HuH-7.5 (cell line): ENCODE measurements at regions not wholly inside any gene's neighbourhood (a gene's known extent, or its start where the extent isn't known, plus 50 kb on each side); places are given as distances from the start of the nearest gene placed in this dataset.
"Not testable (repeated sequence)": the region's sequence is repeated elsewhere in the genome, so short reads cannot be mapped to it uniquely, and the experiment has no call there.

ENCODE experiments used
- DNase-seq: peaks from one replicate; pipeline ENCODE4 v3.0.0; 2011; ENCODE audit warnings: low spot score

DNA sequence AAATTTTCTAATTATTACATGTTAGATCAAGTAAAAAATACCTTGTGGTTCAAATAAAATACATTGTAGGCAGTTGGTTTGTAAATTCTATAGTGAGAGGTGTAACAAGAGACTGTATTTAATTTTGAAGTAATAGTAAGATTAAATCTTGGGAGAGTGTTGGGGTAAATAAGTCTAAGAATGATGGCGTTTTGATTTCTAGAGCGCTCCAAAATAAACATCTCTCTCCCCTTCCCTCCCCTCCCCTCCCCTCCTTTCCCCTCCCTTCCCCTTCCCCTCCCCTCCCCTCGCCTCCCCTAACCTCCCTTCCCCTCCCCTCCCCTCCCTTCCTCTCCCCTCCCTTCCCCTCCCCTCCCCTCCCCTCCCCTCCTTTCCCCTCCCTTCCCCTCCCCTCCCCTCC is 200.6 kb upstream of the EEF2KMT start:
- DNase-seq, result no peak

DNA sequence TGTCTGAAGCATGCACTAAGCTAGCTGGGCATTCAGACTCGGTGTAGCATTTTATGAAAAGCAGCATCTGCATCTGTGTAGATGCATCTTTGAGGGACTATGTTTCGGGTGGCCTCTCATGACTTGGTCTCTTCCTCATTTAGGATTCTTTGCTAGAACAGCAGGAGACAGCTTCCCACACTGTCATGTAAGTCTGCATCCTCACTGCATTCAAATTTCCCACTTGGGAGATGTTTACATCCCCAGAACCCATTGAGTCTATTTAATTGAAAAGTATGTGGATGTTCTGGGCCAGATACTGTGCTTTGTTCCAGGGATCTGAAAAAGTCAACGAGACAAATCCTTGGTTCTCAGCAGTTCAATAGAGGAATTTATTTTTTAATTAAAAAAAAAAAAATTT is 198.6 kb upstream of the EEF2KMT start:
- DNase-seq, result no peak

DNA sequence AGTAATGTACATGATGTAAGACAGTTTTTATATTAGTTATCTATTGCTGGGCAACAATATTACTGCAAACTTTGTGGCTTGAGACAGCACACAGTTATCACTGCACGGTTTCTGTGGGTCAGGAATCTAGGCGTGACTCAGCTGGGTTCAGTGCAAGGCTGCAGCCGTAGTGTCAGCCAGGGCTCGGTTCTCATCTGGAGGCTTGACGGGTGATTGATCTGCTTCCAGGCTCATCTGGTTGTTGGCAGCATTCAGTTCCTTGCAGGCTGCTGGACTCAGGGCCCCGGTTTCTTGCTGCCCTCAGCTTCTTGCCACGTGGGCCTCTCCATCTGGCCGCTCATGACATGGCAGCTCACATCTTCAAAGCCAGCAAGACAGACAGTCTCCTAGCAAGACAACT is 197.7 kb upstream of the EEF2KMT start:
- DNase-seq, result not testable (repeated sequence)

DNA sequence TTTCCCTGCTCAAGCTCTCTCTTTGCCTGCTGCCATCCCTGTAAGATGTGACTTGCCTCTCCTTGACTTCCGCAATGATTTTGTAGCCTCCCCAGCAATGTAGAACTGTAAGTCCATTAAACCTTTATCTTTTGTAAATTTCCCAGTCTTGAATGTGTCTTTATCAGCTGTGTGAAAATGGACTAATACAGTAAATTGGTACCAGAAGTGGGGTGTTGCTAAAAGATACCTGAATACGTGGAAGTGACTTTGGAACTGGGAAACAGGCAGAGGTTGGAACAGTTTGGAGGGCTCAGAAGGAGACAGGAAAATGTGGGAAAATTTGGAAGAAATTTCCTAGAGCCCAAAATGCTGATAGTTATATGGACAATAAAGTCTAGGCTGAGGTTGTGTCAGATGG is 184.6 kb upstream of the EEF2KMT start:
- DNase-seq, result not testable (repeated sequence)

DNA sequence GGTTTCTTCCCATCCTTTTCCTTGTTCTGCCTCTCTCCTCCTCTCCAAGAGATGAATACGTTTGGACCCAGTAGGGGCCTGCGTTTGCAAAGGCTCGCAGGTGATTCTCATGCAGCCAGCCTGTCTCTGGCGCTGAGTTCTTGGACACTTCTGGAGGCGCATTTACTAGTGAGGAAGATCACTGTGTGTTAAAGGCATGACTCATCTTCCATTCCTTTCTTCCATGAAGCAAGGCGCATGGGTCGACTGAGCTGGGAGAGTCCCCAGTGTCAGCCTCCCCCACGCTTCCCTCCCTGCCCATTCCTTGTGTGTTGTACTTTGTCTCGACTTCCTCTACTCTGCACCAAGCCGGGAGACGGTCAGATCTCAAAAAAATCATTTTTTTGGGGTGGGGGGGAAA is 159.9 kb upstream of the EEF2KMT start:
- no peak for DNase-seq

DNA sequence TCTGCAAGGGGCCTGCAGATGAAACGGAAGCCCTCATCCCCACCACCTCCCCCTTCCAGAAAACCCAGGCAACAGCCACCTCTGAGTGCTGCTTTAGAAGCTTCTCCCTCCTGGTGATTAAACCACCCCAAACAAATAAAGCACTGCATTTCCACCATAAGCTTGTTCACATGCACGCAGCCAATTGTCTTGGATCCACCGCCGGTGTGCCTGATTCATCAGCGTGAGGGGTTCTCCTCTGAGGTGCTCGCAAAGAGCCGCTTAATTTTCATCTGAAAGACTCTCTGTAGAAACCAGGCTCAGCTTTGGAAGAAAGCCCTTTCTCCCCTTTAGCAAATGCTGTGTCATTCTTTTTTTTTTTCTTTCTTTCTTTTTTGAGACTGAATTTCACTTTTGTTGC is 155.2 kb upstream of the EEF2KMT start:
- DNase-seq, result no peak

DNA sequence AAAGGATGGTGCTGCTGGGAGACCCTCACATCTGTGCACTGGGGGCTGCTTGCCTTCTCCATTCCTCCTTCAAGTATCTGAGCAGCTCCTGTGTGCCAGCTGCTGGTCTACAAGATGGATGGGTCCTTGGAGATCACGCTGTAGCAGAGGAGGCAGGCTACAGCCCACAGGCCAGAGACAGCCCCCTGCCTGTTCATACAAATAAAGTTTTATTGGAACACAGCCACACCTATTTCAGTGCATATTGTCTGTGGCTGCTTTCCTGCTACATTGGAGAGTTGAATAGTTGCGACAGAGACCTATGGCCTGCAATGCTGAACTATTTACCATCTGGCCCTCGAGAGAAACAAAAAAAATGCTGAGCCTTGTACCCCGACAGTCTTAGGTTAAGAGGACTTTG is 149.8 kb upstream of the EEF2KMT start:
- DNase-seq, result not testable (repeated sequence)

DNA sequence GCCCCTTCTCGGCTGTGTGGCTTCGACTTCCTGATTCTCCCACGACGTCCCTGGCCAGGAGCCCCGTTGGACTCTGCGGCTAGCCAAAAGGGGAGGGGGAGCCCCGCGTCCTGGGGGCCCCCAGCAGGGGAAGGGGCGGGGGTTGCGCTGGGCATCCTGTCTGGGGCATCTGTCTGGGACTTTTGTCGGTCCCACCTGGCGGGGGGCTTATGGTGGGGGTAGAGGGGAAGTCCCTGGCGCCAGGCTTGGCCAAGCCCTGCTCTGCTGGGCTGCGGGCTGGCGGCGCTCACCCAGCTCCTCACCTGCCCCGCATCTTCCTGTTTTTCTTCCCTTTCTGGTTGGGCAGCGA is 142.7 kb upstream of the EEF2KMT start:
- DNase-seq, result not testable (repeated sequence)

DNA sequence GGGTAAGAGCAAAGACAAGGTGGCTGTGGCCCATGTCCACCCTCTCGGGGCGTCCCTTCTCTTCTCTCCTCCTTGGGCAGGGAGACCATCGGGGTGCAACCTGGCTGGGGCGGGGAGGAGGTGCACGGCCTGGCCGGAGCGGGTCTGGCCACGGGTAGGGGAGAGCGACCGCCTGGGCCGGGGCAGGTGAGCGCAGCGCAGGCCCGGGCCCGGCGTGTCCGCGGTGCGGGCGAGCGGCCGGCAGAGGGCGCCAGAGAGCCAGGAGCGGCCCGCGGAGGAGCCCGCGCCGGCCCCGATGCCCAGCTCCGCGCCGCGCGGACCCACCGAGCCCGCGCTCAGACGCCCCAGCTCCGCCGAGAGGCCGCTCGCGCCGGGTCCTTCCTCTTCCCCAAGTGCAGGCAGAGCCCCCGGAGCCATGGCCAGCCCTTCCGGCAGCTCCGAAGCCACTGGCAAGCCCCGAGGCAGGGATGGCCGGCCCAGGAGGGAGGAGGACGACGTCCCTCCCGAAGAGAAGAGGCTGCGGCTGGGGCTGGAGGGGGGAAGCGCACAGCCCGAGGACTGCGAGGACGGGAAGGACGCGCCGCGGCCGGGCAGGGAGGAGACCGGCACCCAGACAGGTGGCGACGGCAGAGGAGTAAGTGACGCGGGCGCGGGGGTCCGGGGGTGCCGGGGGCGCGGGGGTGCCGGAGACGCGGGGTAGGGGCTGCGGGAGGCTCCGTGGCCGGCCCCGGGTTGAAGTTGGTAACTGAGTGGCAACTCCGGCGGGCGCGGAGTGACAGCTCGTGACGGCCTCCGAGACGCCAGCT is 142.1 kb upstream of the EEF2KMT start:
- peak; percentile 23 for DNase-seq

DNA sequence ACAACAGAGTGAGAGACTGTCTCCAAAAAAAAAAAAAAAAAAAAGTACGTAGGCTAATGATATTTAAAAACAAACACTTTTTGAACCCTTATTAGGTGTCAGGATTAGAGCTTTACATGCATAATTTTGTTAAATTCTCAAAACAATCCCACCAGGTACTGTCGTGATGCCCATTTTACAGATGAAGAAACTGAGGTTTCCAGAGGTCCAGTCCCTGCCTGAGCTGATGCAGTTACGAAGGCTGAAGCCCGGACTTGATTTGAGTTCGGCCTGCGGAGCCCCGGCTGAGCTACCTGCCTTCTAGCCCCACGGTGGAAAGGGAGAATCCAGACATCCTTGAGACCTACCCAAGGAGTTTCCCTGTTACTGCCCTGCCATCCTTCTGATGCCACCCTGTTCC is 137.5 kb upstream of the EEF2KMT start:
- DNase-seq, result no peak

DNA sequence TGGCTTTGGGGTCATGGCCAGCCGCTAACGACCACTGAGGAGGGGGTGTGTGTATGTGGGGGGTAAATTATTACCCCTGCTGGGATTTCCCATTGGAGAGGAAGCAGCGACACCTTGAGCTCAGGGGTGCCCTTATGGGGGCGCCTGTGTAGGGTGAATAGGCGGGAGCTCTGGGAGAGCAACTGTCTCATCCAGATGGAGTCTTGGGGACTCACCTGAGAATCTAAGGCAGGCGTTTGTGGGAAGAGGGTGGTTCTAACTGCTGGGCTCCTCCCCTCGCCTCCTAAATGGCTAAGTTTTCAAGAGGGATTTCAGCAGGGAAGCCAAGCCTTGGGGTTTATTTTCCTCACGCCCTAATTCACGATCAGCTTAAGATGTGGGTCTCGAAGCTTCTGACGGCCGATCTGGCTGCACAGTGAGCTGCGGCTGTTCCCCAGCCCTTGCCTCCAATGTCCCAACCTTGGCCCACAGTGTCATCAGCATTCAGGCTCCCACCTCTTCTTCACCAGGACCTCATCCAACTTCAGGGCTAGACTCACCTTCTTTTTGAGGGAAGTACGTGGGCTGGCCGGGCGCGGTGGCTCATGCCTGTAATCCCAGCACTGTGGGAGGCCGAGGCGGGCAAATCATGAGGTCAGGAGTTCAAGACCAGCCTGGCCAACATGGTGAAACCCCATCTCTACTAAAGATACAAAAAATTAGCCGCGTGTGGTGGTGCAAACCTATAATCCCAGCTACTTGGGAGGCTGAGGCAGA is 136.9 kb upstream of the EEF2KMT start:
- DNase-seq, result no peak

DNA sequence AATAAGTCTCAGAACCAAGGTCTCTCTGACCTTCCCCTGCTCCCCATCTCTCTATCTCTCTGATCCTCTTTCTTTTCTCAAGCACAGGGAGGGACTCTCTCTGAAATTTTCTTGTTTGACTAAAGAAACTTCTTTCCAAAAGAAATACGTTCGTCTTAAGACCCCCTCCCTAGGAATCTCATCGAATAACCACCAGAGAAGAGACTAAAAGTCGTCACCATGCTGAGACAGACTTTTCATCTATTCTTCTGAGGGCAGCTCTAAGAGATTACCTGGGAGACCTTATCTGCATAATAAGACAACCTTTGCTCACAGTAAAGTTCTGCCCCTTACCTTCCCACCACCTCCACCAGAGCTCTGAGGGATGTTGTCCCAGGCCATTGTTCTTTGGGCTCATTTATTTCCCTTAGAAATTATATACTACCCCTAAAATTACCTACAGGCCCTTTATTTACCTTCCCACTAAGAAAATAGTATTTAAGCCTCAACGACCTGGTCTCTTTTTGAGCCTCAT is 133.7 kb upstream of the EEF2KMT start:
- no peak for DNase-seq

DNA sequence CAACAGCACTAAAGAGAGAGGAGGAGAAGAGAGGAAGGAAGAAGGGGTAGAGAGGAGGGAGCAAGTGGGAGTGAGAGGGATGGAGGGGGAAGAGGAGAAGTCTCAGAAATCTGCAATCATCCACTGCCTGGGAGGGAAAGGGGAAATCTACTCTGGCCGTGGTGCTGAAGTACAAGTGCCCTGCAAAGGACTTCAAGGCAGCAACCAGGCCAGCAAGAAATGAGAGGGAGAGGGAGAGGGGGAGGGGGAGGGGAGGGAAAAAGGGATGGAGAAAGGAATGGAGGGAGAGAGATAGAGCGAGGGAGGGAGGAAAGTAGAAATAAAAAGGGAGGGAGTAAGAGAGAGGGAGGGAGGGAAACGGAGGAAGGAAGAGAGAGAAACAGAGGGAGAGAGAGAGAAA is 130.8 kb upstream of the EEF2KMT start:
- DNase-seq, result no peak

DNA sequence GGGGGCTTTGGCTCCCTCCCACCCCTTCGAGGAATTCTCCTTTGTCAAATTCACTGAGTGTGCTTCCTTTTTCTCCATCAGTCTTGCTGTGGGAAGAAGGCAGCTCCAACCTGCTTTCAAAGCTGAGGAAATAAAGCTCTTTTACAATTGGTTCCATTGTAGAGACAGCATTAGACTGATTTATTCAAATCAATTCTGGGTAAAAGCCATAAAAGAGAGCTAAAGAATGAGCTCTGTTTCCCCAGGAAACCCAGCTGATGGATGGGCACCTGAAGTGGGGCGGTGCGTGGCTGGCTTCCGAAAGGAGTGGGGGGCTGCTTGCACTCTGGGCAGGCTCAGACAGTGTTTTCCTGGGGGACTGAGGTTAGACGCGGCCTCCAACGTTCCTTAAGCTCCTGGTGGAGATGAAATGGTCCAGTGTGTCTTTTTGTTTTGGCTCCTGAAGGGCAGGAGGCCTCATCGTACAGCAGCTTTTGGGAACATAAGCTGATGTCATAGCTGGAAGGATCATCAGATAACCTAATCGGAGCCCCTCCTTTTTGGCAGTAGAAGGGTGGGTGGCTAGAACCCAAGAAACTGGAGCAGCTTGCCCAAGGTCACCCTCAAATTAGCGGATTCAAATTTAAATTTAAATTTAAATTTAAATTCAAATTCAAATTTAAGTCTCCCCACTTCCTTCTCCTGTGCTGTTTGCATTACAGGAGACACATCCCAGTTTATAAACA is 128.5 kb upstream of the EEF2KMT start:
- no peak for DNase-seq

DNA sequence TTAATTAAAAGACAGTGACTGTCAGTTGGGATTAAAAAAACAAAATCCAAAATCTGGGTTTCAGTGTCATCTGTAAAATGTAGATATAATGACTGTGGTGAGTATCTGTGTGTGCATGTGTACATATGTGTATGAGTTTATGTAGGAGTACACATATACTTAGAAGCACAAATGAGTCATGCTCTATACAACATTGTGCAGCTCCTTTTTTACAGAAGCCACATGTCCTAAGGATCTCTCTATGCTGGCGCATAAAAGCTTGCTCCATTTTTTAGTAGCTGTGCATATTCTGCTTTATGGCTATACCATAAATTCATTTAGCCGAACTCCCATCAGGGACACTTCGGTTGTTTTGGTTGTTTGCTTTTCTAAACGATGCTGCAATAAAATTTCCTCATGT is 125.2 kb upstream of the EEF2KMT start:
- no peak for DNase-seq

DNA sequence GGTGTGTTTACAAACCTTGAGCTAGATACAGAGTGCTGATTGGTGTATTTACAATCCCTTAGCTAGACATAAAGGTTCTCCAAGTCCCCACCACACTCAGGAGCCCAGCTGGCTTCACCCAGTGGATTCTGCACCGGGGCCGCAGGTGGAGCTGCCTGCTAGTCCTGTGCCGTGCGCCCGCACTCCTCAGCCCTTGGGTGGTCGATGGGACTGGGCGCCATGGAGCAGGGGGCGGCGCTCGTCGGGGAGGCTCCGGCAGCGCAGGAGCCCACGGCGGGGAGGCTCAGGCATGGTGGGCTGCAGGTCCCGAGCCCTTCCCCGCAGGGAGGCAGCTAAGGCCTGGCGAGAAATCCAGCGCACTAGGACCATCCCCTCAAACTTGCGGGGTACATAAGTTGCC is 124.2 kb upstream of the EEF2KMT start:
- not testable (repeated sequence) for DNase-seq

DNA sequence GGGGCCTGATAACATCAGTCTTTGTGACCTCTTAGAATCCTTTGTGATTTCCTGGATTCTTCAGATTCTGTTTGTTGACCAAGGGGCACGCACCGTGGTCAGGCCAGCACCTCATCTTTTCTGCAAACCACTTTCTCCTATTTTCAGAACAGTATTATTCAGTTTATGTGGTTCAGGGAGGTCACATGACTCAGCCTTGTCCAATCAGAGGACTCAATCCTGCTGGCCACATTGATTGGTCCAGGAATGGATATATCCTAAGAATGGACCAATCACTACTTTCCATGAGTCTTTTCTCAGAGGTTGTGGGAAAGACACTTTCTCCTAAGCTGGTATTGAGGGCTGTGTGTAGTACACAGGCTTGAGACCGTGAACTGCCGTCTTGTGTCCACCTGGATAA is 123.1 kb upstream of the EEF2KMT start:
- no peak for DNase-seq

DNA sequence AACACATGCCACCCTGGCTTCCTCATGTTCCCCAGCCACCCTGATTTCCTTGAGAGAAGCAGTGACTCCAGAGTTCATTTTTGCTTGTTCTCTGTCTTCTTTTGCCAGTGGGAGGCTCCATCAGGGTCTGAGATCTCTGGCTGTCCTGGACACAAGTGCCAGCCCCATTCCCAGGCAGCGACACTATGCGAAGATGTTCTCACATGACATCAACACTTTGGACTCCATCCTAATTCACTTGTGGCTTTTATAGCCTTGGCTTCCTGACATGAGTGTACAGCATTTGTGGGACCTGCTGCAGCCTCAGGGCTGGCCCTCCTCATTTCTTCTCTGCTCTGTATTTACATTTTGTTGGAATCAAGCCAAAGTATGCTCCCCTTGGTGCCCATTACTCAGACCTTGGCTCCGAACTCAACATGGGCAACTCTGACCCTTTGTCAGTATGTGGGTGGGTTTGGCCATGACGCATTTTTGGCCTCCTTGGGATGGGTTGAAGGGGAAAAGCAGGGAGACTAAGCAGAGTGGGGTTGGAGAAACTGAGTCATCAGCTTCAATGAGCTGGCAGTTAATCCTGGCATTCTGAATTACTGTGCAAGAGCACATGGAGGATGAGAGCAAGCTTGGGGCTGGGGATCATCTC is 119.0 kb upstream of the EEF2KMT start:
- DNase-seq, result no peak

DNA sequence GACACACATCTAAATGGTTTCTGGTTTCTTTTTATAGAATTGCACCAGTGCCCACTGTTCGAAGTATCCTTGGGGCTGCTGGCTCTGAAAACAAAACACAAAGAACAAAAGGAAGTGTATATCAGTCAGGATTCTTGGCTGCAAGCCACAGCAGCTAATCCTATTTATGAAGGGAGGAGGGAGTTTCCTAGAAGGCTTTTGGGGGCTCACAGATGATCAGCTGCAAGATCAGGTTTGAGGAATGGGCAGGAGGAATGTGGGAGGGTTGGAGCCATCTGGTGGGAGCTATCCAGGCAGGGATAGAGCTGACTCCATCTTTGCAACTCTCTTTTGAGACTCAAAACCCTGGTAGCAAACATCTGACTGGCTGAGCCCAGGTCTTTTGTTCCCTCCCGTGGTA is 118.3 kb upstream of the EEF2KMT start:
- no peak for DNase-seq

DNA sequence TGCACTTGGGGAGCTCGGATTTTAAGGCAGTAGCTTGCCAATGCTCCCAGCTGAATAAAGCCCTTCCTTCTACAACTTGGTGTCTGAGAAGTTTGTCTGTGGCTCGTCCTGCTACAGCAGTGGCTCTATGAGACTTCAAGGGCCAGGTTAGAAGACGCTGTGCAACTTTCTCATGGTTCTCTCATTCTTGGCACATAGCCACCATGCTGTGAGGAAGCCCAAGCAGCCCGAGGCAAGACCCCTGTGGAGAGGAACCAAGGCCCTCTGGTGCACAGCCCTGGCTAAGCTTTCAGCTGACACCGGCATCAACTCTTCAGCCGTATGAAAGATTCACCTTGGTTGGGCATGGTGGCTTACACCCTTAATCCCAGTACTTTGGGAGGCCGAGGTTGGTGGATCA is 116.9 kb upstream of the EEF2KMT start:
- no peak for DNase-seq

DNA sequence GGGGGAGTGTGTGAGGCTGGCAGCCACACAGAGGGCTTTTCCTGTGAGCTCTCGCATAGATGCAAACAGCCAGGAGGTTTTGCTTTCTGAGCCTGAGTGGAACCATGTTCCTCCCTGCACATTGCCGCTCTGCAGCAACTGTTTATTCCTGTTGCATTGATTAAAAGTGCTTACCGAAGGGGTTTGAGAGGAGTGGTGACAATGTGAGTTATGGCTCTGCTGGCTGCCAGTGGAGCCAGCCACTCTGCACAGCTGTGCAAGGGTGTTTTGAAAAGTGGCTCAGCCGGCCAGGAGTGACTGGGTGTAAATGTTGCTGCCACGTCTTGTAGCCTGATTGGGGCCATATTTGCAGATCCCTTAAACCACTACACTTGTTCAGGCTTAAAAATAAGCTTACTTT is 114.9 kb upstream of the EEF2KMT start:
- not testable (repeated sequence) for DNase-seq

DNA sequence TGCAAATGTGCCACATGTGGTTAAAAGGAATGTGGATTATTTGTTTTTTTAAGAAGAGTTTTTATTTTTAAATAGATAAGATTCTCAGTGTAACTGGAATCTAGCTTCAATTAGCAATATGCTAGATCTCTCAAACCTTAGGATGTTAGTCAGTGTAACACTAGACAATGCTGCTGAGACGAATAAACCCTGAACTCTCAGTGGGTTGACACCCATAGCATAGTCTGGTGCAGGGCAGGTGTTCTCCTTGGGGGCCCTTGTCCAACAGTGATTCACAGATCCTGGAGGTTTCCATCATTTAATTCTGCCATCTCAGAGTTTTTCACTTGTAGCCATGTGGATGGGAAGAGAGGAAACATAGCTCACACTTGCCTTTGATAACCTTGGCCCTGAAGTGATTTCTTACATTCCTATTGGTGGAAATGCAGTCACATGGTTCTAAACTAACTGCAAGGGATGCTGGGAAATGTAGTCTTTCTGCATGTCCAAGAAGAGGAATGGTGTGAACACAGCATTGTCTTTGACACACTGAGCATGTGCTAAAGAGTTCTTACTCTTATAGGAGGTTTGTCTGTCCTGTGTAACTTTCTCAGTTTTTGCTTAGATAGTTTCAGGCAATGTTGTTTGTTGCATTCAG is 110.4 kb upstream of the EEF2KMT start:
- DNase-seq, result not testable (repeated sequence)
